ENCODE measurements at regions not wholly inside any gene's neighbourhood (a gene's known extent, or its start where the extent isn't known, plus 50 kb on each side); places are given as distances from the start of the nearest gene placed in this dataset.

DNA sequence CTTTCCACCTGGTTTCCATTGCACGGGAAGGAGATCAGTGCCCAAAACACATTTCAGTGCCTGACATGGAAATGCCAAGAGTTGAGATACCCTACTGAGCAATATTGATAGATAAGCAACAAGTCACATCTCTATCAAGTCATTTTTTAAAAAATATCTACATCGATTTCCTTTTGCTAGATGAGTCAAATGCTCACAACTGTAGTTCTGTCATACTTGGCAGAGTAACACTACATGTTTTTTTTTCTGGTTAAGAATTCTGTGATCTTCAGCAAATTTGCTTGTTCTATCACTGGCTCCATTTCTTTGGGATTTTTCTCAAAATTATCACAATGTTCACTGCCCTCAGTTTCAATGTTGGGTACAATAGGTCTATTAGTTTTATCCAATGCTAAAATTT, 145.4 kb downstream of the ZC3H11B start:
- DNase-seq (ENCODE audit: low read depth in 2 of 2) = peak in 1 of 2 donors; percentile 42
- no peak overlapping the region for H3K27ac ChIP-seq (ENCODE audit: insufficient read depth, low read length)
- H3K9me3 ChIP-seq (ENCODE audit: control insufficient read depth, insufficient read depth, low read depth, low read length) = no peaks in the 10 kb centered on the region
- TF ChIP-seq EZH2 (IDR thresholded peaks at IDR 0.05; ENCODE audit: low read length, missing control alignments) = no peak
- TF ChIP-seq, protein P1, sequence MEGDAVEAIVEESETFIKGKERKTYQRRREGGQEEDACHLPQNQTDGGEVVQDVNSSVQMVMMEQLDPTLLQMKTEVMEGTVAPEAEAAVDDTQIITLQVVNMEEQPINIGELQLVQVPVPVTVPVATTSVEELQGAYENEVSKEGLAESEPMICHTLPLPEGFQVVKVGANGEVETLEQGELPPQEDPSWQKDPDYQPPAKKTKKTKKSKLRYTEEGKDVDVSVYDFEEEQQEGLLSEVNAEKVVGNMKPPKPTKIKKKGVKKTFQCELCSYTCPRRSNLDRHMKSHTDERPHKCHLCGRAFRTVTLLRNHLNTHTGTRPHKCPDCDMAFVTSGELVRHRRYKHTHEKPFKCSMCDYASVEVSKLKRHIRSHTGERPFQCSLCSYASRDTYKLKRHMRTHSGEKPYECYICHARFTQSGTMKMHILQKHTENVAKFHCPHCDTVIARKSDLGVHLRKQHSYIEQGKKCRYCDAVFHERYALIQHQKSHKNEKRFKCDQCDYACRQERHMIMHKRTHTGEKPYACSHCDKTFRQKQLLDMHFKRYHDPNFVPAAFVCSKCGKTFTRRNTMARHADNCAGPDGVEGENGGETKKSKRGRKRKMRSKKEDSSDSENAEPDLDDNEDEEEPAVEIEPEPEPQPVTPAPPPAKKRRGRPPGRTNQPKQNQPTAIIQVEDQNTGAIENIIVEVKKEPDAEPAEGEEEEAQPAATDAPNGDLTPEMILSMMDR (conservative IDR thresholded peaks at IDR 0.05 in 1 of 2, IDR thresholded peaks at IDR 0.05 in 1 of 2; ENCODE audit: low read depth in 1 of 2, low read length in 2 of 2) = no peak
- H2AFZ ChIP-seq (ENCODE audit: low read length) = no peak overlapping the region
- no peak overlapping the region for H3K4me2 ChIP-seq (ENCODE audit: extremely low read depth, insufficient read depth, low read length)
- no peaks in the 10 kb centered on the region for H3K27me3 ChIP-seq (ENCODE audit: control insufficient read depth, insufficient read depth, low read length)
- no peaks in the 10 kb centered on the region for H3K4me1 ChIP-seq (ENCODE audit: control insufficient read depth, extremely low read depth, insufficient read depth, low read length)
- H3K79me2 ChIP-seq (ENCODE audit: control insufficient read depth, insufficient read depth, low read length) = no peaks in the 10 kb centered on the region
- no peaks in the 10 kb centered on the region for H3K36me3 ChIP-seq (ENCODE audit: control insufficient read depth, insufficient read depth, low read length)
- no peaks in the 10 kb centered on the region for H4K20me1 ChIP-seq (ENCODE audit: control insufficient read depth, extremely low read depth, insufficient read depth, low read length)
- no peak overlapping the region for H3K4me3 ChIP-seq (replicated peaks in 1 of 4; ENCODE audit: control extremely low read depth in 1 of 4, insufficient read depth in 1 of 4, low read depth in 3 of 4, low read length in 4 of 4)
- no peak overlapping the region for H3K9ac ChIP-seq (ENCODE audit: insufficient read depth, low read length)

DNA sequence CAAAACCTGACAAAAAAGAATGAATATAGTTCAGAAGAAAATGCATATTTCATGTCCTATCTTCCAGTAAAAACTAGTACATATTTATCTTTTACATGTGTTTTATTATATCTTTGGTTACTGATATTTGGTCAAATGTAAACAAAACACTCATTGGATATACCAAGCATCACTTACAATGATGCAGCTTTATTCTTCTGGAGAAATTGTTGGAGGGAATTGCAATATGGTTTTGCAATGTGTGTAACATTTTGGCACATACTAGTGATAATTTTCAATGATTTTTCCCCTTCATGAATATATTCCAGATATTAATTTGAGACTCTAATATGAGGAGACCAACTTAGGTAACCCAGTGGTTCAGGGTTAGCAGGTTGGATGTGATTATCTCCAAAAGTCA, 146.1 kb downstream of the ZC3H11B start:
- TF ChIP-seq, protein P1 (conservative IDR thresholded peaks at IDR 0.05 in 1 of 2, IDR thresholded peaks at IDR 0.05 in 1 of 2; ENCODE audit: low read depth in 1 of 2, low read length in 2 of 2) = no peak
- no peak for TF ChIP-seq EZH2 (IDR thresholded peaks at IDR 0.05; ENCODE audit: low read length, missing control alignments)
- Histone ChIP-seq H4K20me1 (ENCODE audit: control insufficient read depth, extremely low read depth, insufficient read depth, low read length) (no peaks in the 10 kb centered on the region), H3K27ac (ENCODE audit: insufficient read depth, low read length) (no peak overlapping the region), H3K27me3 (ENCODE audit: control insufficient read depth, insufficient read depth, low read length) (no peaks in the 10 kb centered on the region), H3K4me2 (ENCODE audit: extremely low read depth, insufficient read depth, low read length) (no peak overlapping the region), H3K9me3 (ENCODE audit: control insufficient read depth, insufficient read depth, low read depth, low read length) (no peaks in the 10 kb centered on the region), H2AFZ (ENCODE audit: low read length) (no peak overlapping the region), H3K9ac (ENCODE audit: insufficient read depth, low read length) (no peak overlapping the region), H3K79me2 (ENCODE audit: control insufficient read depth, insufficient read depth, low read length) (no peaks in the 10 kb centered on the region), H3K4me1 (ENCODE audit: control insufficient read depth, extremely low read depth, insufficient read depth, low read length) (no peaks in the 10 kb centered on the region), H3K4me3 (replicated peaks in 1 of 4; ENCODE audit: control extremely low read depth in 1 of 4, insufficient read depth in 1 of 4, low read depth in 3 of 4, low read length in 4 of 4) (no peak overlapping the region), H3K36me3 (ENCODE audit: control insufficient read depth, insufficient read depth, low read length) (no peaks in the 10 kb centered on the region)
- DNase-seq (ENCODE audit: low read depth in 2 of 2) = no peak

GRCh38 chr1:219465212-219466093, 147.5 kb downstream of the ZC3H11B start:
- peak in 1 of 2 donors; percentile 42 for DNase-seq (ENCODE audit: low read depth in 2 of 2)
- Histone ChIP-seq H3K27me3 (ENCODE audit: control insufficient read depth, insufficient read depth, low read length) (no peaks in the 10 kb centered on the region), H3K4me3 (replicated peaks in 1 of 4; ENCODE audit: control extremely low read depth in 1 of 4, insufficient read depth in 1 of 4, low read depth in 3 of 4, low read length in 4 of 4) (no peak overlapping the region), H3K36me3 (ENCODE audit: control insufficient read depth, insufficient read depth, low read length) (no peaks in the 10 kb centered on the region), H3K9me3 (ENCODE audit: control insufficient read depth, insufficient read depth, low read depth, low read length) (no peaks in the 10 kb centered on the region), H3K4me1 (ENCODE audit: control insufficient read depth, extremely low read depth, insufficient read depth, low read length) (peaks cover 4% of the 10 kb centered on the region), H4K20me1 (ENCODE audit: control insufficient read depth, extremely low read depth, insufficient read depth, low read length) (no peaks in the 10 kb centered on the region), H3K27ac (ENCODE audit: insufficient read depth, low read length) (no peak overlapping the region), H3K9ac (ENCODE audit: insufficient read depth, low read length) (no peak overlapping the region), H3K4me2 (ENCODE audit: extremely low read depth, insufficient read depth, low read length) (no peak overlapping the region), H3K79me2 (ENCODE audit: control insufficient read depth, insufficient read depth, low read length) (no peaks in the 10 kb centered on the region), H2AFZ (ENCODE audit: low read length) (no peak overlapping the region)
- no peak for TF ChIP-seq EZH2 (IDR thresholded peaks at IDR 0.05; ENCODE audit: low read length, missing control alignments)
- TF ChIP-seq, protein P1 (conservative IDR thresholded peaks at IDR 0.05 in 1 of 2, IDR thresholded peaks at IDR 0.05 in 1 of 2; ENCODE audit: low read depth in 1 of 2, low read length in 2 of 2) = no peak
